IPS-18c (cell line): ENCODE measurements at regions not wholly inside any gene's neighbourhood (a gene's known extent, or its start where the extent isn't known, plus 50 kb on each side); places are given as distances from the start of the nearest gene placed in this dataset.

Source experiments
- H3K4me3 ChIP-seq: 2 replicates; pipeline ENCODE4 v1.7.0; 2013; ENCODE audit warnings: low read depth, mild to moderate bottlenecking, low read length, moderate library complexity; ENCODE audit not compliant: insufficient read depth
- H3K9me3 ChIP-seq: one replicate; pipeline ENCODE4 v1.6.1; 2013; ENCODE audit warnings: mild to moderate bottlenecking, low read length, moderate library complexity; ENCODE audit not compliant: control insufficient read depth, insufficient read depth

DNA sequence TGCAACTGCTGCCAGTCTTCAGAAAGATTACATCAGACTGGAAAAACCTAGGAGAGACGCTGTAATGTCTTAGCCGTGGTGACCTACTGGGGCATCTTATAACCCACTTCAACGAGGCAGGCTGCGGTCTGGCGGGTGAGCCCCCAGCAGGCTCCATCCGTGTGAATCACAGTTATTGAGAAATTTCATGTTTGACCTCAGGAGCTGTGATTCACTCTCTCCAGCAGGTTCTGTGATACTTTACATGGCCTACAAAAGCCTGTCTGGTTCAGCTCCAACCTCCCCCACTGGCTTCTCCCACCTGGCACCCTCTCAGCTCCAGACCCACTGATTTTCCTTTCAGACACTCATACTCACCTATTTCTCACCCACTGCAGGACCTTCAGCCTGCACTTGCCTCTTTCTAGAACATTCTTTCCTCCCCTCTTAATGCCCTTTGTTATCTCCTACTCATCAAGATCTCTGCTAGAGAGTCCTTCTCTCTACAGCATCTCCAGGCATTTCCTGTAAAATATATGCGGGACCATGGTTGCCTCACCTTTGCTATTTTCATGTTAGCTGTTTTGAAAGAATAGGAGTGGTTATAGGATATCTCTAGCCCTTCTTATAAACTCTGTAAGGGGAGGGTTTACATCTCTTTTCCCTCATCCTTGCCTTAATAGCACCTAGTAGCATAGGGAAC, 227.9 kb downstream of the MAF start:
- Histone ChIP-seq H3K4me3 (no peak overlapping the region), H3K9me3 (no peaks in the 10 kb centered on the region)

DNA sequence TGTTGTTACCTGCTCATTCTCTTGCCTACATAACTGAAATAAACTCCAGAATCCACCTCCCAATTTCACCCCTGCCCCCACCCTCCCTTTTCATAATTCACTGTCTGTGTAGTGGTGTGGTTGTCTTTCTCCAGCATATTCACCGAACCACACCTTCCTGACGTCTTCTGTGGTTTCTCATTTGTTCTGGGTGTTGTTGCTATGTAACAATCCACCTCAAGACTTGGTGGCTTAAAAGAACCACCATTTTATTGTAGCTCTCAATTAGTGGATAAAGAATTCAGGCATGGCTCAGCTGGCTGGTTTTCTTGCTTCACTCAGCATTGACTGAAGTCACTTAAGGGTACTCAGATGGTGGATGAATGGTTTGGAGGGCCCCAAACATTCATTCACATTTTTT, 229.8 kb downstream of the MAF start:
- no peak overlapping the region for H3K4me3 ChIP-seq
- H3K9me3 ChIP-seq, result peaks cover 3% of the 10 kb centered on the region

DNA sequence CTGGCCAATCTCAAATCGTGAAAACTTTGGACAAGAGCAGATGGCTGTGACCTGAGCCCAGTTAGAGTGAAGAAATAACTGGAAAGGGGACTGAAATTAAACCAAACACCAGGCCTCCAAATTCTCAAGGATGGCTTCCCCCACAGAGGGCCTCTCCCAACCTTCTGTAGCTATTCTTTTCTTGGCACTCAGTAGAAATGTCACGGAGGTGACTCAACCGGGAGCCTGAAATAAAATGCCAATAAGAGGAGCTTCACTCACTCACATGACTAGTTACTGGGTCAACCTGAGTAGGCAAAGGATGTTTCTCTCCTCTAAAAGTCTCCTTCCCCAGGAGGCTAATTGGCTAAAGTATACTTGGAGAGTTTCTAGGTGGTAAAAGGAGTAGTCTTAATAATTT, 230.7 kb downstream of the MAF start:
- no peak overlapping the region for H3K4me3 ChIP-seq
- H3K9me3 ChIP-seq, result peaks cover 3% of the 10 kb centered on the region

DNA sequence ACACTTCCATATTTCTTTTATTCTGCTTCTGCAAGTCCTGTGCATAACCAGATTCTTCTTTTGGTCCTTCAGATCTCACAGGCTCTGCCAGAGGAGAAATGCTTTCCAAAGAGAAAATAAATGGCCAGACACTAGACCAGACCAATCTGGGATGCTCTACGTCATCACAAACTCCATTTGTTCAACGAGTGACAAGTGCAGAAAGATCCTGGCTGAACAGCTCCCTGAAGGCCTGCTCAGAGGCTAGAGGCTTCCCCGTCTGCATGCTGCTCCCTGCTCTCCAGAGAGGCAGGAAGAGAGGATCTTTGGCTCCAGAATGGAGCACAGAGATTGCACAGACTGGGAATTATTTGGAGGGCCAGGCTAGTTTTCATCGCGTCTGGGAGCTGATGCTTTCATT, 232.7 kb downstream of the MAF start:
- no peak overlapping the region for H3K4me3 ChIP-seq
- H3K9me3 ChIP-seq, result peaks cover 3% of the 10 kb centered on the region

DNA sequence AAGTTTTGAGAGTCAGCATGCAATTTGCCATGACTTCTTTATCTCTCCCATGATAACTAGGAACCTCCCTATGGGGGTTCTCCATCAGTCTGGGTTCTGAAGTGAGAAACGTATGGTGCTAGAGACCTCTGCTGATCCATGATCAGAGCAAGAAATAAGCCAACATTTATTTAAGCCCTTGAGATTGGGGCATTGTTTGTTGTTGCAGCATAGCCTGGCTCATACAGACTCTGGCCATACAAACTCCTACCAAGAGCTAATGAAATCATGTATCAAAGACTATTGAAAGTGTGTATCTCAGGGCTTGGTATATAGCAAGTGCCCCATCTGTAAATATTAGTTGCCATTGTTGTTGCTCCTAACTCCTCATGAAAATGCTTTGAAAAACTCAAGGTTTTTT, 233.9 kb downstream of the MAF start:
- H3K4me3 ChIP-seq, result no peak overlapping the region
- H3K9me3 ChIP-seq, result peaks cover 3% of the 10 kb centered on the region

DNA sequence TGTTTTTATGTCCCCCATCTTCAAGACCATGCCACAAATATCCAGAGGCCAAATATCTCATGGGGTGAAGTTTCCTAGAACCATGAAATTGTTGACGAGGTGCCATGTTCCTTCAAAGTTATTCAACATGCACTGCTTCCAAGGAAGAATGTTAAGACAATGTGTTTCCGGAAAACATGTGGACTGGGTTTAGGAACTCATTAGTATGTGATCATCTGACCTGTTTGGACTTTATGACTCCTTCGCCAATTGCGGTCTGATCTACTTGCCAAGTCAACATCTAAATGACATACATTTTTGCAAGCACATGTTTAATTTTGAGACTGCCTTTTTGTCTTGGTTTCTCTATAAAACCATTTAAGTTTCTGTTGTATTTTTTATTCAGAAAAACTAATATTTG, 234.8 kb downstream of the MAF start:
- H3K9me3 ChIP-seq, result peaks cover 3% of the 10 kb centered on the region
- H3K4me3 ChIP-seq, result no peak overlapping the region

DNA sequence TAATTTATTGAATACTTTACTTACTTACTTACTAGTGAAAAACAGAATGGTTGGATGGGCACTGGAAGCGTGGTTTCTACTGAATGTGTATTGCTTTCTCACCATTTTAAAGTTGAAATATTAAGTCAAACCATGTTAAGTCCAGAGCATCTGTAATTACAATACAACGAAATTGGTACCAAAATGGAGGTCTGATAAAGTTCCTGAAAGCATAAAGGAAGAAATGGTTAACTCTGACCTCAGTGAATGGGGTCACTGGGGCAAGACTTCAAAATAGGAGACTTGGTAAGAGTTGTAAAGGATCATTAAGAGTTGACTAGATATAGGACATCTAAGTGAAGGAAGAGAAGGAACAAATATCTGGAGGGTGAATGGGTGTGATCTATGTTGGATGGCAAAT, 237.1 kb downstream of the MAF start:
- peaks cover 3% of the 10 kb centered on the region for H3K9me3 ChIP-seq
- no peak overlapping the region for H3K4me3 ChIP-seq

DNA sequence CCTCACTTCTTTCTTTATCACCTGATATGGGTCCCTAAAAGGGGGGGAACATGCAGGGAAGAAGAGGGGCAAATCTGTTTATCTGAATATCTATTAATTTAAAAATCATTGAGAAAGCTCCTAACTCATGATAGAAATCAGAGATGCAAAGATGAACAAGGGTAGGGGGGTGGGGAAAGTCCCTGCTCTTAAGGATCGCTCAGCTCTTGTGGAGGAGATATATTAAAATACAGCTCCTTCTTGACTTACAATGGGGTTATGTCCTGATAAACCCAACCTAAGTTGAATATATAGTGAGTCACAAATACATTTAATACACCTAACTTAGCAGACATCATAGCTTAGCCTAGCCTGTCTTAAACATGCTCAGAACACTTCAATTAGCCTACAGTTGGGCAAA, 237.5 kb downstream of the MAF start:
- no peak overlapping the region for H3K4me3 ChIP-seq
- peaks cover 3% of the 10 kb centered on the region for H3K9me3 ChIP-seq

DNA sequence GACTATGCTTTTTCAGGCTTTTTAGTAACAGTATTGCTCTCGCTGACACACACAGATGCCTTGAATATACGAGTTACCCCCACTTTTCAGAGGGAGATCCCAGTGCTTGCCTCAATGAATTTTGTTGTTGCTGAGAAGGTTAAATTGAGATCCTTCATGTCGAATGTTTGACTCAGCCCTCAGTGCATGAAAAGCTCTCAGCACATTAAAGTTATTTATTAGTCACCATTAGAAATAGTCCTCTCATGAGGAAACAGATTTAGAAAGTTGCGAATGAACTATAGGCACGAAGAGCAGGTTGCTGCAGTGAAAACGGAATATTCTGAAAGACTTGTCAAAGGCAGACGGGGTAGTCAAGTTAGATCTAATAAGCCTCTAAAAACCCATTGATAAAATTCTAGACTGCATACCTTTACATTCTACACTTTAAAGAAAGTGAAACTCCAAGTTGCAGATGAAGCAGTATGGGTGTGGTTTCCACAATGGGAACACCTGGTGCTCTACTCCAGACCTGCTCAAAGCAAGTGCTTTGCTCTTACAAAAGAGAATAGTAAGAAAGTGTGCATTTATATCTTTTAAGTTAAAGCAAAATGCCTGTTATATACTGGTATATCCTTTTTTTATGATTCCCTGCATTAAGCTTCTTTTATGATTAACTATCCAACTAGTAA, 238.1 kb downstream of the MAF start:
- Histone ChIP-seq H3K4me3 (no peak overlapping the region), H3K9me3 (peaks cover 3% of the 10 kb centered on the region)

DNA sequence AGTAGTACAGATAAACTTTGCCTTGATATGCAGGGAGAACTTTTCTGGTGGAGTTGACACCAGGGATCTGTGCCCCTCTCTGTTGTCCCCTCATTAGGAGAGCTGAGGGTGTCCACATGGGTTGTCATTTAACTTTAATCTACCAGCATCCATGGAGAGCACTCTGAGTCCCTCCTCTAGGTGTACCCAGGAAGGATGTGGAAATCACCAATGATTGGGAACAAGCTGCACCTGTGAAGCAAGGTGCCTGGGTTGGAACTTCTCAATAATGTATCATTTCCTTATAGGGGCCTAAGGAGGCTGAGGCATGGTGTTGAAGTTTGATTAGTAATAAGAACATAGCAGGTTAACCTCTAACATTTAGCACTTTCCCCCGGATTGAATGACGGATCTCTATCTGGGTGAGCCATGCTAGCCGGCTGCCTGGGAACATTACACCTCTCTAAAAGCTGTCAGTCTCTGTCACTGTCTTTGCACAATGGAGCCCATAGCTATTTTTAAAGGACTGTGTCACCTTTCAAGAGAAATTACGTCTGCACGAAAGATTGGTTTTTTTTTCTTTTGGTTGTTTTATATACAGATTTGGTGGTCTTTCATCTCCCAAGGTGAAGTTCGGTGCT, 239.3 kb downstream of the MAF start:
- Histone ChIP-seq H3K4me3 (no peak overlapping the region), H3K9me3 (no peaks in the 10 kb centered on the region)

DNA sequence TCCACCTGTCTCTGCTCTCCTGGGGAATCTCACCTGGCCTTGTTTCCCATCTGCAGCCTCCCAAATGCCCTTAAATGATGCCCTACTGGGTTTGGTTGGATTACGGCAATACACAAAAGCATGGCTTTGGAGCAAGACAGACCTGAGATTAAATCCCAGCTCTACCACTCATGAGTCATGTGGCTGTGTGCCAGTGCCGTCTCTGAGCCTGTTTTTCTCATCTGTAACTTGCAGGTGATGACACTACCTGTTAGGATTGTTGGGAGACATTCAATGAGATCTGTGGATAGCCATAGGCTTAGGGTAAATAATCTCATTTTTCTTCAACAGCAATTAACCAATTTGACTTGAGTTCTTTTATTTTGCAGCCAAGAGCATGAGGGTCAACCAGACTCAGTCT, 240.3 kb downstream of the MAF start:
- no peaks in the 10 kb centered on the region for H3K9me3 ChIP-seq

DNA sequence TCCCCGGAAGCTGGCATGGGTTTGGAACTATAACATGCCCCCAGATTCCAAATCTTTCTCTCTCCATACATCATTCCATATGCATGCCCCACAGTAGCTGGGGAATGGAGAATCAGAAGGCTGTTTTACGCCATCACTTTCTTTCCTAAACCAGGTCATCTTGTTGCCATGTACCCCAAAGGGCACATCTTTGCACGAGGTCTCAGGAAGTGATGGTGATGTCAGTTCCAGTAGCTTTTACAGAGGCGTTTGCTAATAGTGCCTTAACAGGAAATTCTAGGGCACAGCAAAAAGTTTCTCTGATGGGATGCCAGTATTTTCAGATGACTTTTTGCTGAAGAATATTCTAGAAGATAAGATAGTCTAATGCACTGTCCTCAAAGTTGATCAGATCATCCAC, 241.5 kb downstream of the MAF start:
- Histone ChIP-seq H3K4me3 (no peak overlapping the region), H3K9me3 (no peaks in the 10 kb centered on the region)

More for the DNA sequence above, 240.3 kb downstream of the MAF start:
- no peak overlapping the region for H3K4me3 ChIP-seq

DNA sequence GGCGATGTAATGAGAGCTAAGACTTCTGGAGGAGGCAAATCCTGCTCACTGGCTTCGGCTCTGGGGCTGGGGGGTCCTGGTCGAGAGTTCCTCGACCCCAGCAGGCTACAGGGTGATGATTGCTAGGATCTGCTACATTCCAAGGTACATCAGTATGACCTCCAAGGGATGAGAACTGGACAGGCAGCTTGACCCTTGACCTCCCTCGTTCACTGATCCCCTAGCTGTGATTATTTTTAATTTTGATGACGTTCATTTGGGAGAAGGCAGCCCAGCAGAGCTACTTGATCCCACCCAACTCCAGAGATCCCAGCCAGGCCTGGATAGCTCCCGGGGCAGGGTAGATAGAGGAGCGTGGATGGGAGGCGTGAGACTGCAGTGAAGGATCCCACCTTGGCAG, 242.3 kb downstream of the MAF start:
- no peak overlapping the region for H3K4me3 ChIP-seq
- no peaks in the 10 kb centered on the region for H3K9me3 ChIP-seq

DNA sequence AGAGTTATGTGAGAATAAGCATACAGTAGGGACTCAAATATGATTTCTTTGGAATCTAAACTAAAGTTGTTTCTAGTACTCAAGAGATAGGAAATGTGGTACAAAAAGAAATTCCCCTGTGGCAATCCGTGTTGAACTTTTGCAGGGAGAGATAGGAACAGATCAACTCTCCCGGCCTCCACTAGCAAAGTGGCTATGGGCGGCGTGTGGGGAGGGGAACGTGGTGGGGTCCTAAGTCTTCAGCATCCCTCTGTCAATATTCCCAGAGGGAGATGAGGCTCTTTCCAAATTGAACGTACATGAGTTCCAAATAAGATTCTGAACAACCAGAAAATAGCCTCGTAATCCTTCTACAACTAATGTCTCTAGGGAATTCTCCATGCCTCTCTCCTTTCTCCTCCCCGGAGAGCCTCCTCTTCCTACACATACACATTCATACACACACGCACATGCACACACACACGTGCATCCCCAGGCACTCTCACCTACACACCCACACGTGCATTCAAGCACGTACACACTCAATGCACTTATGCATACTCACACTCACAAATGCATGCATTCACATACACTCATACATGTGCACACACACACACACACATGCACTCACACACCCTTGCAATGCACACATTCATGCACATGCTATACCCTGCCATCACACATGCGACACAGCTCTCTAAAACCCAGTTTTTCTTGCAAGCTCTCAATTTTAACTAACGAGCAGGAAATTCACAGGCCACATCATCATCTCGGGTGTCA, 244.8 kb downstream of the MAF start:
- Histone ChIP-seq H3K4me3 (no peak overlapping the region), H3K9me3 (no peaks in the 10 kb centered on the region)

DNA sequence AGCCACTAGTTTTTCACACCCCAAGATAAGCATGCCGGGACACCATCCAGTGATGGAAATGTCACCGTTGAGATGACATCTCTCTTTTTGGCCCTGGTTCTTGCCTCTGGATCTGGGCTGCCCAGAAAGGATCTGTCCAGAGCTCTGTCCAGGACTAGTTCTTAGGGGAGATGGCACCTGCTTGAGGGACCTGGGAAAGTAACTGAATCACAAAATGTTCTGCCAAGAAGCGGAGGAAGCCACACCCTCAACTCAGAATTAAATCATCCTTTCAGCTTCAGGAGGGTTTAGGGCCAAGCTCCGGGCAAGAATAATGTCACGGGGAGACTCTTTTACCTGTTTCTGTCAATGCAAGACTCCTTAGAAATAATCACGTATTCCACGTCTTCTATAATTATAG, 248.6 kb downstream of the MAF start:
- no peaks in the 10 kb centered on the region for H3K9me3 ChIP-seq
- H3K4me3 ChIP-seq, result no peak overlapping the region

DNA sequence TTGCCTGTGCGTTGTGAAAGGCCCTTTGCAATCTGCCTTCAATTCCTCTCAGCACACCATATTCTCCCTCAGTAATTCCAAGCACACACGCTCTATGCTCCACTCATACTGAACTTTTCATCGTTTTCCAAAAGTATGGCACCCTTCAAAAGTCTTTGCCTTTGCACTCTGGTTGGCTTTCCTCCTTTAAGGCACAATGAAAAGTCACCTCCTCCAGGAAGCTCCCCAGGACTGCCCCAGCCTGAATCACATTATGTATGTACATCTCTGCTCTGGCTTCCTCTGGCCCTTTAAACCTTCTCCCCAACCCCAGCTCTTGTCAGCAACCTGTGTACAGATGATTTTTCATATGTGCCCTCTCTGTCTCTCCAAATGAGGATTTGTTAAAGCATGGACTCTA, 250.7 kb downstream of the MAF start:
- H3K4me3 ChIP-seq, result no peak overlapping the region

DNA sequence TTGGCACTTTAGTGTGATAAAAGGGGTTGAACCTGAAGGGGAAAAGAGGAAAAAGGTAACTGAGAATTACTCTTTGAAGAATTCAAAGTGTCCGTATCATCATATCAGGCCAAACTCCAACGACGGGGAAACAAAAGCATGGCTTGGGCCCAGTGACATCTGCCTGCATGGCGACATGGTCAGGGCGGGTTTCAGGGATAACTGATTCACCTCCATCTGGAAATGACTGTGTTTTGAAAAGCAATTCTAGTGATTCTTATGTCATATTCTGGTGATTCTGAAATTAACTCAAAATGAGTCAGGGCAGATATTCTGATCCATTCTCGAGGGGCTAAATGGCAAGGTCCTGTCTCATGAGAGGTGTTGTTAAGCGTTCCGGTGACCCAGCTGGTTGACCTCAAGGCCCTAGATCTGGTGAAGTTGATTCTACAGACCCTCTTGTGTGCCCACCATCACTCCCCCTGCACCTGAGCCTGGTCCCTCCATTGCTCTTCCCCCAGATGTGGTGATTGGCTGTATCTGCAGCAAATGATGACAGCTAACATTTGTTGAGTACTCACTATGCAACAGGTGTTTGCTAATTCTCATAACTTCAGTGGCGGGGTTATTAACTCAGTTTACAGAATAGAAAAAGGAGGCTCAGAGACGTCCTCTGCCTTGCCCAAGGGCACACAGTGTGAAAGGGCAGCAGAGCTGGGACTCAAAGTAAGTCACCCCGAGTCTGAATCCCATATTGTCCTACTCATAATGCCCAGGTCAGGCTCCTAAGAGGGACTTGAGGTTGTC, 251.8 kb downstream of the MAF start:
- no peak overlapping the region for H3K4me3 ChIP-seq
- no peaks in the 10 kb centered on the region for H3K9me3 ChIP-seq

More for the DNA sequence above, 250.7 kb downstream of the MAF start:
- H3K9me3 ChIP-seq, result no peaks in the 10 kb centered on the region
